ENCODE measurements at regions not wholly inside any gene's neighbourhood (a gene's known extent, or its start where the extent isn't known, plus 50 kb on each side); places are given as distances from the start of the nearest gene placed in this dataset.

- intact Hi-C loops (cut with DNase I, micrococcal nuclease), result no loop called here
- TF ChIP-seq CTCF (IDR thresholded peaks at IDR 0.05), result no peak
- no peaks in the 10 kb centered on the region for H3K9me3 ChIP-seq
- ATAC-seq (no peak), DNase-seq (no peak)
- H3K4me3 ChIP-seq, result no peak overlapping the region
- no peaks in the 10 kb centered on the region for H3K4me1 ChIP-seq (ENCODE audit: low read depth)
- no peaks in the 10 kb centered on the region for H3K36me3 ChIP-seq (ENCODE audit: low read depth)
Observed at GRCh38 chr14:94995551-94995950, 161.8 kb downstream of the DICER1 start.

GRCh38 chr14:94994245-94994644, 163.1 kb downstream of the DICER1 start:
- Histone ChIP-seq H3K4me1 (ENCODE audit: low read depth) (no peaks in the 10 kb centered on the region), H3K9me3 (no peaks in the 10 kb centered on the region), H3K4me3 (no peak overlapping the region), H3K36me3 (ENCODE audit: low read depth) (no peaks in the 10 kb centered on the region)
- intact Hi-C loops (cut with DNase I, micrococcal nuclease), result no loop called here
- ATAC-seq (no peak), DNase-seq (no peak)
- TF ChIP-seq CTCF (IDR thresholded peaks at IDR 0.05), result no peak

DNA sequence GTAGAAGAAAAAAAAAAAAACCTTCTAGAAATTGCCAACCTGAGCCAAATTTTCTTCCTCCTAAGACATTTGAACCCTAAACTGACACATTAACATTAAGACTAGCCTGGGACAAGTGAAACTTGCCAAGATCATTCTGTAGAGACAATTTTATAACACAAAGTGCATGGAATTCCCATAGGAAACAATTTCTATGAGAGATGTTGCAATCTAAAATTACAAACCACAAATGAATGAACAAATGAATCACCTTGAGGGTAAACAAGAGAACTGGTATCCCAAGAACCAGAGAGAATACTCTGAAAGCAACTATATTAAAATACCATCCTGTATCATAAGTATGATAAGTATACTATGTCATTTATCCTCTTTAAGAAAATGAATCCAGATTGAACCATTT, 165.3 kb downstream of the DICER1 start:
- DNase-seq (no peak), ATAC-seq (no peak)
- Histone ChIP-seq H3K36me3 (ENCODE audit: low read depth) (no peaks in the 10 kb centered on the region), H3K4me1 (ENCODE audit: low read depth) (no peaks in the 10 kb centered on the region), H3K9me3 (no peaks in the 10 kb centered on the region), H3K4me3 (no peak overlapping the region)
- intact Hi-C loops (cut with DNase I, micrococcal nuclease), result no loop called here
- TF ChIP-seq CTCF (IDR thresholded peaks at IDR 0.05), result no peak

DNA sequence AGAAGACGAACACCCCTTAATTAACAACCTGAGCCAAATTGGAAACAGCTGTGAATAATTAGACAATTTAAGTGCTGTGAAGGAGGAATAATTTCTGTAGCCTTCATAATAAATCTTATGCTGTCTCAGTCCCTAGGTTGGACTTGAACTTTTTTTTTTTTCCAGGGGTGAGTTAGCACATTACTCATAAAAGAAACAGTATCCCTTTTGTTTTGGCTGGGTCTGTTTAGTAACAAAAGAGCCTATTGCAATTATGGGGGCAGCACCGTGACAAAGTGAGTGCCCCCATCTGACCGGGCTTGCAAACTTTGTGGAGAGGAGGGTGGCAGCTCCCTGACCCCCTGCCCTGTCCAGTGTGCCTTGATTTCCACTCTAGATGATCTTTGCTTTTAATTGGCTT, 167.4 kb downstream of the DICER1 start:
- intact Hi-C loops (cut with DNase I, micrococcal nuclease), result no loop called here
- H3K9me3 ChIP-seq, result no peaks in the 10 kb centered on the region
- H3K4me3 ChIP-seq, result no peak overlapping the region
- no peaks in the 10 kb centered on the region for H3K36me3 ChIP-seq (ENCODE audit: low read depth)
- no peak for TF ChIP-seq CTCF (IDR thresholded peaks at IDR 0.05)
- DNase-seq, result no peak
- no peaks in the 10 kb centered on the region for H3K4me1 ChIP-seq (ENCODE audit: low read depth)
- ATAC-seq, result no peak

GRCh38 chr14:94989417-94989816, 167.9 kb downstream of the DICER1 start:
- Histone ChIP-seq H3K4me3 (no peak overlapping the region), H3K4me1 (ENCODE audit: low read depth) (no peaks in the 10 kb centered on the region), H3K9me3 (no peaks in the 10 kb centered on the region), H3K36me3 (ENCODE audit: low read depth) (no peaks in the 10 kb centered on the region)
- TF ChIP-seq CTCF (IDR thresholded peaks at IDR 0.05), result no peak
- DNase-seq (no peak), ATAC-seq (no peak)
- intact Hi-C loops (cut with DNase I, micrococcal nuclease), result no loop called here

DNA sequence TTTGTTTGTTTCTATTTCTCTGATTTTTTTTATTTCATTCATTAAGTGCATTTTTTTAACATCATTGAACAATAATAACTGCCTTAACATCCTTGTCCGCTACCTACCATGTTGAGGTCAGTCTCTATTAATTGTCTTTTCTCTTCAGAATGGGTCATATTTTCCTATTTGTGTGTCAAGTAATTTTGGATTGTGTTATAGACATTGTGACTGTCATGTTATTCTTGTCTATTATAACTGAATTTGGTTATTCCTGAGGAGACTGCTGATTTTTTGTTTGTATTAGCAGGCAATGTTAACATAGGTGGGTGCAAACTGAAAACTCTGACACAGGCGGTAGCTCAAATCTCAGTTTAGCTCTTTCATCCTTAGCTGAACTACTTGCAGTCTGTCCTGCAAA, 169.9 kb downstream of the DICER1 start:
- no peaks in the 10 kb centered on the region for H3K4me1 ChIP-seq (ENCODE audit: low read depth)
- H3K36me3 ChIP-seq (ENCODE audit: low read depth), result no peaks in the 10 kb centered on the region
- TF ChIP-seq CTCF (IDR thresholded peaks at IDR 0.05), result no peak
- intact Hi-C loops (cut with DNase I, micrococcal nuclease), result no loop called here
- H3K4me3 ChIP-seq, result no peak overlapping the region
- DNase-seq, result no peak
- no peak for ATAC-seq
- no peaks in the 10 kb centered on the region for H3K9me3 ChIP-seq
